A673 (cell line): ENCODE measurements at regions not wholly inside any gene's neighbourhood (a gene's known extent, or its start where the extent isn't known, plus 50 kb on each side); places are given as distances from the start of the nearest gene placed in this dataset.
A peak's percentile ranks its signal among the peaks of the same experiment; 100 is the strongest.

Experiments
- BruUV-seq: library from RNA; stranded (reverse); fragments of 400-500 nt; replicated peaks from 2 replicates; lab custom pipeline; 2021; lab: Mats Ljungman, UMichigan
- CTCF ChIA-PET: fragments of 300-600 bp; sonication (Branson Sonifier 250); formaldehyde crosslinking; loops from one replicate; lab custom pipeline; 2022; ENCODE audit warnings: antibody characterized with exemption; lab: Charles Lee
- POLR2A ChIA-PET: fragments of 300-600 bp; sonication (Branson Sonifier 250); formaldehyde crosslinking; loops from one replicate; lab custom pipeline; 2022; ENCODE audit warnings: antibody characterized with exemption; ENCODE audit not compliant: low non-redundant PET; lab: Charles Lee
- DNase-seq: peaks from one replicate; pipeline ENCODE4 v3.0.0-alpha.2; 2015; ENCODE audit warnings: low spot score
- H3K27ac ChIP-seq: fragments of 200-600 bp; sonication (generic); 2 replicates; pipeline ENCODE4 v1.5.1; 2016; ENCODE audit warnings: mixed run types, low read depth, mild to moderate bottlenecking, mixed read lengths, antibody characterized with exemption, low read length; ENCODE audit not compliant: poor library complexity, severe bottlenecking
- H3K27me3 ChIP-seq: fragments of 200-600 bp; sonication (generic); replicated peaks from 2 replicates; pipeline ENCODE4 v1.6.1; 2017; ENCODE audit warnings: mixed run types, low read depth, mild to moderate bottlenecking, mixed read lengths, antibody characterized with exemption, low read length; ENCODE audit not compliant: insufficient read depth, poor library complexity
- H3K36me3 ChIP-seq: fragments of 200-600 bp; sonication (generic); 2 replicates; pipeline ENCODE4 v1.6.1; 2016; ENCODE audit warnings: mixed run types, mild to moderate bottlenecking, mixed read lengths, antibody characterized with exemption, low read length; ENCODE audit not compliant: insufficient read depth, poor library complexity, severe bottlenecking
- H3K4me1 ChIP-seq: fragments of 200-600 bp; sonication (generic); 2 replicates; pipeline ENCODE4 v1.6.1; 2017; ENCODE audit warnings: mixed run types, mild to moderate bottlenecking, mixed read lengths, antibody characterized with exemption, low read length; ENCODE audit not compliant: insufficient read depth, poor library complexity, severe bottlenecking
- H3K4me3 ChIP-seq: fragments of 200-600 bp; sonication (generic); 2 replicates; pipeline ENCODE4 v1.5.1; 2016; ENCODE audit warnings: low read depth, mixed run types, mild to moderate bottlenecking, mixed read lengths, low read length; ENCODE audit not compliant: poor library complexity, severe bottlenecking
- H3K9me3 ChIP-seq: fragments of 200-600 bp; sonication (generic); 2 replicates; pipeline ENCODE4 v1.6.1; 2016; ENCODE audit warnings: mixed run types, low read depth, mild to moderate bottlenecking, mixed read lengths, antibody characterized with exemption, low read length; ENCODE audit not compliant: poor library complexity, severe bottlenecking
- EZH2 ChIP-seq: fragments of 200-600 bp; sonication (generic); IDR thresholded peaks from 2 replicates; pipeline ENCODE4 v1.6.1; 2017; ENCODE audit warnings: borderline replicate concordance, low read depth, mild to moderate bottlenecking, mixed read lengths, antibody characterized with exemption, low read length; ENCODE audit not compliant: poor library complexity, severe bottlenecking
- intact Hi-C: fragments of 100-400 bp; cut with micrococcal nuclease; formaldehyde crosslinking; loops from one replicate; pipeline ENCODE4 v1.10.0; 2022; ENCODE audit not compliant: unreplicated experiment
- TF ChIP-seq, protein P1 (sequence below): fragments of 300-800, 200-600 bp; sonication (generic); conservative IDR thresholded peaks from 2 replicates; pipeline ENCODE4 v1.5.1; 2017; ENCODE audit warnings: low read depth, mild to moderate bottlenecking, antibody characterized with exemption, low read length, moderate library complexity, mixed read lengths

DNA sequence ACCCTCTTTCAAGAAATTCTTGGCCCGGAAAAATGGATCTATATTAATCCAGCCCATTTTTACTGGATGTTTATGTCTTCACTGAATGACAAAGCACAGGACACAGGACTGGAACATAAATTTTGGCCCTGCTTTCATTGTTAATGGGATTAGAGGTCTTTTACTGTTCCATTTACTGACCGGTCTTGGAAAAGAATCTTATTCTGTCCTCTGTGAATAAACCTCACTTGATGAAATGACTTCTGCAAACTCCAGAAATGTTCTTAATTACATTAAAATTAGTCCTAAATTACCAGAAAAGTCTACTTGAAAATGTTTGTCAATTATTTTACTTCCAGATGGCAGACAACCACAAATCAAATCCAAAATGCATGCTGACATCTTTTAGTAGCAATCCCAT, 79.3 kb upstream of the SLC24A5 start:
- Histone ChIP-seq H3K4me1 (peaks cover 2% of the 10 kb centered on the region), H3K36me3 (no peaks in the 10 kb centered on the region), H3K27me3 (no peaks in the 10 kb centered on the region), H3K9me3 (no peaks in the 10 kb centered on the region), H3K4me3 (no peak overlapping the region), H3K27ac (no peak overlapping the region)
- POLR2A ChIA-PET, result no interaction called here
- BruUV-seq, result no TSS peak
- TF ChIP-seq, protein P1, sequence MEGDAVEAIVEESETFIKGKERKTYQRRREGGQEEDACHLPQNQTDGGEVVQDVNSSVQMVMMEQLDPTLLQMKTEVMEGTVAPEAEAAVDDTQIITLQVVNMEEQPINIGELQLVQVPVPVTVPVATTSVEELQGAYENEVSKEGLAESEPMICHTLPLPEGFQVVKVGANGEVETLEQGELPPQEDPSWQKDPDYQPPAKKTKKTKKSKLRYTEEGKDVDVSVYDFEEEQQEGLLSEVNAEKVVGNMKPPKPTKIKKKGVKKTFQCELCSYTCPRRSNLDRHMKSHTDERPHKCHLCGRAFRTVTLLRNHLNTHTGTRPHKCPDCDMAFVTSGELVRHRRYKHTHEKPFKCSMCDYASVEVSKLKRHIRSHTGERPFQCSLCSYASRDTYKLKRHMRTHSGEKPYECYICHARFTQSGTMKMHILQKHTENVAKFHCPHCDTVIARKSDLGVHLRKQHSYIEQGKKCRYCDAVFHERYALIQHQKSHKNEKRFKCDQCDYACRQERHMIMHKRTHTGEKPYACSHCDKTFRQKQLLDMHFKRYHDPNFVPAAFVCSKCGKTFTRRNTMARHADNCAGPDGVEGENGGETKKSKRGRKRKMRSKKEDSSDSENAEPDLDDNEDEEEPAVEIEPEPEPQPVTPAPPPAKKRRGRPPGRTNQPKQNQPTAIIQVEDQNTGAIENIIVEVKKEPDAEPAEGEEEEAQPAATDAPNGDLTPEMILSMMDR, result no peak
- no peak for TF ChIP-seq EZH2
- intact Hi-C loops, result no loop called here
- CTCF ChIA-PET, result no interaction called here
- DNase-seq, result no peak

DNA sequence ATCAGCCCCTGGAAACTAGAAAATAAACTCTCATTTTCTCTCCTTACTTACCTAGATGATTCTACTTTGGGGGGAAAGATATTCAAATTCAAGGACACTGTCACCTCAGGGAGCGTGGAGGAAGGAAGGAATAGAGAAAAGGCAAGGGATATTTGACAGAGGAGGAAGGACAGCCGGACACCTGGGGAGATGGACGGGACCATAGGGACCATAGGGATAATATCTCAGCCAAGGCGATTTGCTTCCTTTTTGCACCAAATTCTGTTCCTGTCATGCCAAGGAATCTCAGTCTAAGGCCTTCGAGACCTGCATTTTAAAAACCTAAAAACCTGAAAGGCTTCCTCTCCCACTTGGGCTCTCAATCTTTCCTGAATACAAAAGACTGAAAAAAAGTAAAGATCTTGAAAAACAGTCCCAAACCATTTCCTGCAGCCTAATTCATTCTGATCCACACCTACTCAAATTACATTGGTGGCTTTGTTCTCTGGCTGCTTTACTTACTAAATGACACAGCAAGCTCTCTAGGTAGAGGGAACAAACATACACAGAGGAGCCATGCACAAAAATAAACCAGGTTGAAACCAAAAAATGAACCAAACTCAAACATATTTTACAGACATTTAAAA, 73.9 kb upstream of the SLC24A5 start:
- Histone ChIP-seq H3K9me3 (no peaks in the 10 kb centered on the region), H3K4me3 (no peak overlapping the region), H3K27ac (peak overlapping the region; percentile 1), H3K36me3 (no peaks in the 10 kb centered on the region), H3K4me1 (peaks cover 18% of the 10 kb centered on the region), H3K27me3 (no peaks in the 10 kb centered on the region)
- TF ChIP-seq, protein P1, result no peak
- no peak for TF ChIP-seq EZH2
- CTCF ChIA-PET, result no interaction called here
- peak; percentile 74 for DNase-seq
- BruUV-seq, result no TSS peak
- intact Hi-C loops, result no loop called here
- POLR2A ChIA-PET, result no interaction called here

DNA sequence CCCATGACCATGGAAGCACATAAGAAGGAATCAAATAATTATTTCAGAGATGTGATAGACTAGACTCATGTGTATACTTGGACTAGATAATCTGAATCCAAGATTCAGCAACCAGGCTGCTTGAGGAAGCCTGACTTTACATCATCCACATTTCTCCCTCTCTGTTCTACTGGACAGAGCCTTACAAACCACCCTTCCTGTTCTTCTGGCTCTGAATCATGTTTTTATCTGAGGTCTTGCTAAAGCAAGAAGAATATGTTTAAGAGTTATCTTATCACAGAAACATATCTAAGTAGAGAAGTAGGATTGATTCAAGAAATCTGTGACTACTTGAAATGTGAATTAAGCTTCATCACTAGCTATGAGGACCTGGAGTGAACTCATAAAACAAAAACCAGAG, 71.1 kb upstream of the SLC24A5 start:
- TF ChIP-seq, protein P1, result no peak
- TF ChIP-seq EZH2, result no peak
- peaks cover 18% of the 10 kb centered on the region for H3K4me1 ChIP-seq
- intact Hi-C loops, result no loop called here
- H3K9me3 ChIP-seq, result no peaks in the 10 kb centered on the region
- no TSS peak for BruUV-seq
- DNase-seq, result no peak
- H3K27me3 ChIP-seq, result no peaks in the 10 kb centered on the region
- H3K27ac ChIP-seq, result no peak overlapping the region
- ChIA-PET CTCF (no interaction called here), POLR2A (no interaction called here)
- no peak overlapping the region for H3K4me3 ChIP-seq
- H3K36me3 ChIP-seq, result no peaks in the 10 kb centered on the region
